Right lobe of liver (tissue), 4 donors: ENCODE measurements at regions not wholly inside any gene's neighbourhood (a gene's known extent, or its start where the extent isn't known, plus 50 kb on each side); places are given as distances from the start of the nearest gene placed in this dataset.
"Not testable (repeated sequence)": the region's sequence is repeated elsewhere in the genome, so short reads cannot be mapped to it uniquely, and the experiment has no call there.

Source experiments
- CTCF ChIP-seq, 4 donors: fragments of 200-600 bp in 3 of 4; fragments of 450-650 bp in 1 of 4; IDR thresholded peaks; one replicate each; pipeline versions ENCODE4 v1.5.1 to v1.8.0; 2016 to 2022; ENCODE audit warnings: antibody characterized with exemption in 4 of 4, mild to moderate bottlenecking in 2 of 4
- POLR2A ChIP-seq: fragments of 450-650 bp; IDR thresholded peaks from one replicate; pipeline ENCODE4 v1.6.1; 2017; ENCODE audit warnings: antibody characterized with exemption, mild to moderate bottlenecking
- donor health status: DM: no; HTN: no; CAD: no.
- donor health status: DM: no; HTN: no; CAD: no.
- donor health status: DM: no; HTN: yes; CAD: no.

DNA sequence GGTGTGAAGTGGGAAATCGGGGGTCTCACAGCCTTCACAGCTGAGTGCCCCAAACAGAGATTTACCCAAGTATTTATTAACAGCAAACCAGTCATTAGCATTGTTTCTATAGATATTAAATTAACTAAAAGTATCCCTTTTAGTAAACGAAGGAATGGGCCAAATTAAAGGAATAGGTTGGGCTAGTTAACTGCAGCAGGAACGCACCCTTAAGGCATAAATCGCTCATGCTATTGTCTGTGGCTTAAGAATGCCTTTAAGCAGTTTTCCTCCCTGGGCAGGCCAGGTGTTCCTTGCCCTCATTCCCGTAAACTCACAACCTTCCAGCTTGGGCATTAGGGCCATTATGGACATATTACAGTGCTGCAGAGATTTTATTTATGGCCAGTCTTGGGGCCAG is 167.5 kb upstream of the PIK3R1 start:
- TF ChIP-seq POLR2A; CTCF (IDR thresholded peaks at IDR 0.05): not testable (repeated sequence)
